Smooth muscle cell (in vitro differentiated cells): ENCODE measurements at regions not wholly inside any gene's neighbourhood (a gene's known extent, or its start where the extent isn't known, plus 50 kb on each side); places are given as distances from the start of the nearest gene placed in this dataset.

Source experiments
- DNase-seq: peaks from one replicate; lab custom pipeline; 2025; ENCODE audit not compliant: unreplicated experiment; lab: John Stamatoyannopoulos, UW
- H2AFZ ChIP-seq: fragments of 200-600 bp; sonication (generic); 2 replicates; pipeline ENCODE4 v1.6.0; 2016; ENCODE audit warnings: antibody characterized with exemption, low read depth, mild to moderate bottlenecking
- H3F3A ChIP-seq: fragments of 200-600 bp; sonication (generic); 2 replicates; pipeline ENCODE4 v1.6.0; 2017; ENCODE audit warnings: antibody characterized with exemption, low read depth
- H3K27ac ChIP-seq: fragments of 200-600 bp; sonication (generic); 2 replicates; pipeline ENCODE4 v1.5.1; 2016; ENCODE audit warnings: low read depth, mild to moderate bottlenecking
- H3K27me3 ChIP-seq: fragments of 200-600 bp; sonication (generic); 2 replicates; pipeline ENCODE4 v1.6.1; 2016; ENCODE audit warnings: low read depth, mild to moderate bottlenecking
- H3K36me3 ChIP-seq: fragments of 200-600 bp; sonication (generic); 2 replicates; pipeline ENCODE4 v1.5.1; 2016; ENCODE audit warnings: low read depth
- H3K4me1 ChIP-seq: fragments of 200-600 bp; sonication (generic); 2 replicates; pipeline ENCODE4 v1.5.1; 2016; ENCODE audit warnings: low read depth
- H3K4me2 ChIP-seq: fragments of 200-600 bp; sonication (generic); 2 replicates; pipeline ENCODE4 v1.6.0; 2016; ENCODE audit warnings: mild to moderate bottlenecking
- H3K4me3 ChIP-seq: fragments of 200-600 bp; sonication (generic); 2 replicates; pipeline ENCODE4 v1.5.1; 2016; ENCODE audit warnings: mild to moderate bottlenecking
- H3K79me2 ChIP-seq: fragments of 200-600 bp; sonication (generic); 2 replicates; pipeline ENCODE4 v1.6.0; 2016; ENCODE audit warnings: low read depth, mild to moderate bottlenecking
- H3K9ac ChIP-seq: fragments of 200-600 bp; sonication (generic); 2 replicates; pipeline ENCODE4 v1.6.0; 2016; ENCODE audit warnings: low read depth
- H3K9me3 ChIP-seq: fragments of 200-600 bp; sonication (generic); replicated peaks from 2 replicates; pipeline ENCODE4 v1.5.1; 2016; ENCODE audit warnings: low read depth
- H4K20me1 ChIP-seq: fragments of 200-600 bp; sonication (generic); 2 replicates; pipeline ENCODE4 v1.6.0; 2016; ENCODE audit warnings: low read depth
- WGBS: methylation state at CpG from one replicate; pipeline ENCODE4 v1.1.7; 2016; ENCODE audit warnings: low lambda C conversion rate; 5-methylcytosine and 5-hydroxymethylcytosine counted together
- TF ChIP-seq, protein P1 (sequence below): fragments of 200-600 bp; sonication (generic); IDR thresholded peaks from 2 replicates; pipeline ENCODE4 v1.5.1; 2017; ENCODE audit warnings: borderline replicate concordance, mild to moderate bottlenecking, antibody characterized with exemption; ENCODE audit not compliant: insufficient read depth, poor library complexity, severe bottlenecking

DNA sequence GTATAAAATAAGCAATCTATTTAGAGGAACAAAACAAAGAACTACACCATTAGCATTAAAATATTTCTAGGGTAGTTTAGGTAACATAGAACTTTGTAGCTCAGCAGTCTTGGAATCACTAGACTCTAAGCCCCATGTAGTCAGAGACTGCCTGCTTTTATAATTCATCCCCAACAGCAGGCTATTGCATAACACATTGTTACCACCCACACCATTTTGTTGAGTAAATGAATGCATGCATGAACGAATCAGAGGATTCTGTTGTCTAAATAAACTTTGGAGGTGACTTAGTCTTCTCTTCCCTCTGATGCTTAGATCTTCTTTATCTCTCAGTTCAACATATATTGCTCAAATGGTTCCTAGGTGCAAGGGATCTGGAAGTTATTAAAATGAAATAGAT is 167.6 kb upstream of the TNP1 start:
- H3K4me1 ChIP-seq, result no peaks in the 10 kb centered on the region
- H3K4me3 ChIP-seq, result no peak overlapping the region
- H3K9ac ChIP-seq, result no peak overlapping the region
- no peak overlapping the region for H3K4me2 ChIP-seq
- H4K20me1 ChIP-seq, result no peaks in the 10 kb centered on the region
- DNase-seq, result no peak
- no peak overlapping the region for H3K27ac ChIP-seq
- no peaks in the 10 kb centered on the region for H3K79me2 ChIP-seq
- WGBS, result 62% methylated on average over 1 of the region's 1 CpG
- no peaks in the 10 kb centered on the region for H3K36me3 ChIP-seq
- TF ChIP-seq, protein P1, sequence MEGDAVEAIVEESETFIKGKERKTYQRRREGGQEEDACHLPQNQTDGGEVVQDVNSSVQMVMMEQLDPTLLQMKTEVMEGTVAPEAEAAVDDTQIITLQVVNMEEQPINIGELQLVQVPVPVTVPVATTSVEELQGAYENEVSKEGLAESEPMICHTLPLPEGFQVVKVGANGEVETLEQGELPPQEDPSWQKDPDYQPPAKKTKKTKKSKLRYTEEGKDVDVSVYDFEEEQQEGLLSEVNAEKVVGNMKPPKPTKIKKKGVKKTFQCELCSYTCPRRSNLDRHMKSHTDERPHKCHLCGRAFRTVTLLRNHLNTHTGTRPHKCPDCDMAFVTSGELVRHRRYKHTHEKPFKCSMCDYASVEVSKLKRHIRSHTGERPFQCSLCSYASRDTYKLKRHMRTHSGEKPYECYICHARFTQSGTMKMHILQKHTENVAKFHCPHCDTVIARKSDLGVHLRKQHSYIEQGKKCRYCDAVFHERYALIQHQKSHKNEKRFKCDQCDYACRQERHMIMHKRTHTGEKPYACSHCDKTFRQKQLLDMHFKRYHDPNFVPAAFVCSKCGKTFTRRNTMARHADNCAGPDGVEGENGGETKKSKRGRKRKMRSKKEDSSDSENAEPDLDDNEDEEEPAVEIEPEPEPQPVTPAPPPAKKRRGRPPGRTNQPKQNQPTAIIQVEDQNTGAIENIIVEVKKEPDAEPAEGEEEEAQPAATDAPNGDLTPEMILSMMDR, result no peak
- no peaks in the 10 kb centered on the region for H3F3A ChIP-seq
- H3K27me3 ChIP-seq, result no peaks in the 10 kb centered on the region
- H3K9me3 ChIP-seq, result no peaks in the 10 kb centered on the region
- H2AFZ ChIP-seq, result no peak overlapping the region

GRCh38 chr2:217026569-217026968 is 166.7 kb upstream of the TNP1 start:
- no peaks in the 10 kb centered on the region for H3K79me2 ChIP-seq
- H3K4me3 ChIP-seq, result no peak overlapping the region
- no peaks in the 10 kb centered on the region for H3F3A ChIP-seq
- no peaks in the 10 kb centered on the region for H3K4me1 ChIP-seq
- no peak overlapping the region for H2AFZ ChIP-seq
- H3K27me3 ChIP-seq, result no peaks in the 10 kb centered on the region
- WGBS, result 90% methylated on average over 3 of the region's 3 CpGs
- no peak for DNase-seq
- no peak overlapping the region for H3K27ac ChIP-seq
- no peaks in the 10 kb centered on the region for H4K20me1 ChIP-seq
- TF ChIP-seq, protein P1, result no peak
- H3K9ac ChIP-seq, result no peak overlapping the region
- no peaks in the 10 kb centered on the region for H3K36me3 ChIP-seq
- no peaks in the 10 kb centered on the region for H3K9me3 ChIP-seq
- no peak overlapping the region for H3K4me2 ChIP-seq

DNA sequence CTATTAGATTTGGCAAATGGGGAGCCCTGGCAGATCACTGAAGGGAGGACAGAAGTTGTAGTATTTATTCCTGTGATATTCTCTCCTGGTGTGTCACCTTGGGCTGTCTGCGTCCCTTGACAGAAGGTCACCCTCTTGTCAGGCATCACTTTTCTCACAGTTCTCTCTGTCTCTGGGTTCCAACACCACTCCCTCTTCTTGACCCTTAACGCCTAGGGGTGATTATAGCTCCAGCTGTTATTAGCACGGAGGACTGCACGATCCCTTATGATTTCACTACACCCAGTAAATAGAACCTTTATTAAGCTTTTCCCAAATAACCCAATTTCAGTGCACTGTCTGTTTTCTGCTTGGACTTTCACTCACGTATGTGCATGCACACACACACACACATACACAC is 166.3 kb upstream of the TNP1 start:
- Histone ChIP-seq H3K27me3 (no peaks in the 10 kb centered on the region), H4K20me1 (no peaks in the 10 kb centered on the region), H3K4me2 (no peak overlapping the region), H2AFZ (no peak overlapping the region), H3K4me3 (no peak overlapping the region), H3K79me2 (no peaks in the 10 kb centered on the region), H3K9ac (no peak overlapping the region), H3K9me3 (no peaks in the 10 kb centered on the region), H3K36me3 (no peaks in the 10 kb centered on the region), H3F3A (no peaks in the 10 kb centered on the region), H3K4me1 (no peaks in the 10 kb centered on the region), H3K27ac (no peak overlapping the region)
- WGBS, result over 99% methylated on average over 5 of the region's 5 CpGs
- TF ChIP-seq, protein P1, result no peak
- DNase-seq, result no peak

GRCh38 chr2:217023611-217024010 is 163.7 kb upstream of the TNP1 start:
- Histone ChIP-seq H3K4me3 (no peak overlapping the region), H3K27me3 (no peaks in the 10 kb centered on the region), H2AFZ (no peak overlapping the region), H3K9me3 (no peaks in the 10 kb centered on the region), H3K36me3 (no peaks in the 10 kb centered on the region), H3K4me1 (no peaks in the 10 kb centered on the region), H4K20me1 (no peaks in the 10 kb centered on the region), H3K79me2 (no peaks in the 10 kb centered on the region), H3K9ac (no peak overlapping the region), H3K27ac (no peak overlapping the region), H3F3A (no peaks in the 10 kb centered on the region), H3K4me2 (no peak overlapping the region)
- WGBS, result 79% methylated on average over 2 of the region's 2 CpGs
- TF ChIP-seq, protein P1, result no peak
- DNase-seq, result no peak
